ENCODE measurements at regions not wholly inside any gene's neighbourhood (a gene's known extent, or its start where the extent isn't known, plus 50 kb on each side); places are given as distances from the start of the nearest gene placed in this dataset.

GRCh38 chr2:37779611-37780386 is 108.4 kb upstream of the CDC42EP3 start:
- TF ChIP-seq CTCF (IDR thresholded peaks at IDR 0.05) (no peak), EP300 (IDR thresholded peaks at IDR 0.05) (no peak), POLR2A (IDR thresholded peaks at IDR 0.05) (no peak)
